ENCODE measurements at regions not wholly inside any gene's neighbourhood (a gene's known extent, or its start where the extent isn't known, plus 50 kb on each side); places are given as distances from the start of the nearest gene placed in this dataset.

GRCh38 chr5:2902186-2902585, 150.7 kb upstream of the IRX2 start:
- H3K9me3 ChIP-seq (ENCODE audit: severe bottlenecking) = peaks cover 3% of the 10 kb centered on the region
- ATAC-seq (ENCODE audit: low read depth) = no peak

GRCh38 chr5:2901511-2901910, 150.0 kb upstream of the IRX2 start:
- no peak overlapping the region for H3K4me3 ChIP-seq (ENCODE audit: severe bottlenecking)
- no peak overlapping the region for H3K27ac ChIP-seq (ENCODE audit: poor library complexity, severe bottlenecking)
- no peaks in the 10 kb centered on the region for H3K4me1 ChIP-seq (ENCODE audit: insufficient read depth, poor library complexity, severe bottlenecking)
- H3K36me3 ChIP-seq (ENCODE audit: low read depth) = no peaks in the 10 kb centered on the region
- no peak for TF ChIP-seq CTCF (IDR thresholded peaks at IDR 0.05; ENCODE audit: poor library complexity, severe bottlenecking)
- ATAC-seq (ENCODE audit: low read depth) (no peak), DNase-seq (ENCODE audit: low spot score) (no peak)
- peaks cover 3% of the 10 kb centered on the region for H3K9me3 ChIP-seq (ENCODE audit: severe bottlenecking)
- H3K27me3 ChIP-seq (ENCODE audit: insufficient read depth, poor library complexity, severe bottlenecking) = no peaks in the 10 kb centered on the region

More at GRCh38 chr5:2902186-2902585, 150.7 kb upstream of the IRX2 start:
- H3K36me3 ChIP-seq (ENCODE audit: low read depth) = no peaks in the 10 kb centered on the region
- no peak for DNase-seq (ENCODE audit: low spot score)
- H3K27me3 ChIP-seq (ENCODE audit: insufficient read depth, poor library complexity, severe bottlenecking) = no peaks in the 10 kb centered on the region
- H3K27ac ChIP-seq (ENCODE audit: poor library complexity, severe bottlenecking) = no peak overlapping the region
- H3K4me3 ChIP-seq (ENCODE audit: severe bottlenecking) = no peak overlapping the region
- TF ChIP-seq CTCF (IDR thresholded peaks at IDR 0.05; ENCODE audit: poor library complexity, severe bottlenecking) = no peak
- no peaks in the 10 kb centered on the region for H3K4me1 ChIP-seq (ENCODE audit: insufficient read depth, poor library complexity, severe bottlenecking)

- TF ChIP-seq CTCF (IDR thresholded peaks at IDR 0.05; ENCODE audit: poor library complexity, severe bottlenecking) = no peak
- no peaks in the 10 kb centered on the region for H3K36me3 ChIP-seq (ENCODE audit: low read depth)
- H3K4me1 ChIP-seq (ENCODE audit: insufficient read depth, poor library complexity, severe bottlenecking) = no peaks in the 10 kb centered on the region
- H3K27ac ChIP-seq (ENCODE audit: poor library complexity, severe bottlenecking) = no peak overlapping the region
- H3K9me3 ChIP-seq (ENCODE audit: severe bottlenecking) = peaks cover 3% of the 10 kb centered on the region
- DNase-seq (ENCODE audit: low spot score) (no peak), ATAC-seq (ENCODE audit: low read depth) (no peak)
- no peaks in the 10 kb centered on the region for H3K27me3 ChIP-seq (ENCODE audit: insufficient read depth, poor library complexity, severe bottlenecking)
- H3K4me3 ChIP-seq (ENCODE audit: severe bottlenecking) = no peak overlapping the region
These were observed 149.6 kb upstream of the IRX2 start for GRCh38 chr5:2901096-2901495.

GRCh38 chr5:2900360-2900759, 148.9 kb upstream of the IRX2 start:
- no peak for ATAC-seq (ENCODE audit: low read depth)
- H3K36me3 ChIP-seq (ENCODE audit: low read depth) = no peaks in the 10 kb centered on the region
- no peak overlapping the region for H3K27ac ChIP-seq (ENCODE audit: poor library complexity, severe bottlenecking)
- H3K27me3 ChIP-seq (ENCODE audit: insufficient read depth, poor library complexity, severe bottlenecking) = no peaks in the 10 kb centered on the region
- H3K4me3 ChIP-seq (ENCODE audit: severe bottlenecking) = no peak overlapping the region
- no peaks in the 10 kb centered on the region for H3K4me1 ChIP-seq (ENCODE audit: insufficient read depth, poor library complexity, severe bottlenecking)
- no peak for DNase-seq (ENCODE audit: low spot score)
- no peak for TF ChIP-seq CTCF (IDR thresholded peaks at IDR 0.05; ENCODE audit: poor library complexity, severe bottlenecking)
- peaks cover 3% of the 10 kb centered on the region for H3K9me3 ChIP-seq (ENCODE audit: severe bottlenecking)

GRCh38 chr5:2899311-2899710, 147.8 kb upstream of the IRX2 start:
- no peaks in the 10 kb centered on the region for H3K4me1 ChIP-seq (ENCODE audit: insufficient read depth, poor library complexity, severe bottlenecking)
- H3K36me3 ChIP-seq (ENCODE audit: low read depth) = no peaks in the 10 kb centered on the region
- peaks cover 3% of the 10 kb centered on the region for H3K9me3 ChIP-seq (ENCODE audit: severe bottlenecking)
- ATAC-seq (ENCODE audit: low read depth) = no peak
- no peak overlapping the region for H3K4me3 ChIP-seq (ENCODE audit: severe bottlenecking)
- DNase-seq (ENCODE audit: low spot score) = no peak
- no peaks in the 10 kb centered on the region for H3K27me3 ChIP-seq (ENCODE audit: insufficient read depth, poor library complexity, severe bottlenecking)
- TF ChIP-seq CTCF (IDR thresholded peaks at IDR 0.05; ENCODE audit: poor library complexity, severe bottlenecking) = no peak
- no peak overlapping the region for H3K27ac ChIP-seq (ENCODE audit: poor library complexity, severe bottlenecking)

Data from RWPE2 (cell line).